HCT116 (cell line): ENCODE measurements at regions not wholly inside any gene's neighbourhood (a gene's known extent, or its start where the extent isn't known, plus 50 kb on each side); places are given as distances from the start of the nearest gene placed in this dataset.

Experiments
- ATAC-seq: fragments of 200-7000 bp; cut with Tn5 transposase; 2 replicates; pipeline ENCODE4 v1.9.1; 2020; ENCODE audit warnings: mild to moderate bottlenecking, moderate library complexity
- BruUV-seq: library from RNA; stranded (reverse); fragments of 400-500 nt; replicated peaks from 2 replicates; lab custom pipeline; 2021; lab: Mats Ljungman, UMichigan
- CTCF ChIA-PET: fragments of 300-600 bp; sonication (Branson Sonifier 250); formaldehyde crosslinking; loops from one replicate; lab custom pipeline; 2021; ENCODE audit warnings: antibody characterized with exemption; lab: Charles Lee
- POLR2A ChIA-PET: fragments of 300-600, 350-600 bp; sonication (Branson Sonifier 250); formaldehyde crosslinking; loops from one replicate; lab custom pipeline; 2021; ENCODE audit warnings: antibody characterized with exemption; lab: Charles Lee
- RAD21 ChIA-PET, 2 experiments: fragments of 300-600 bp; sonication (Branson Sonifier 250); formaldehyde crosslinking; loops; one replicate each; lab custom pipeline; 2023; ENCODE audit warnings: low total read pairs in 2 of 2; ENCODE audit not compliant: uncharacterized antibody in 2 of 2, unreplicated experiment in 2 of 2, low non-redundant PET in 1 of 2; lab: Charles Lee
- DNase-seq: peaks from one replicate; pipeline ENCODE4 v3.0.0-alpha.2; 2010; ENCODE audit warnings: low read depth, low spot score
- H2AFZ ChIP-seq: fragments of 200-600 bp; shearing (Covaris generic), sonication (generic); 2 replicates; pipeline ENCODE4 v1.6.1; 2017; ENCODE audit warnings: low read depth, mixed run types, mixed read lengths, antibody characterized with exemption, low read length; ENCODE audit not compliant: poor library complexity, severe bottlenecking
- H3K27ac ChIP-seq: 2 replicates; pipeline ENCODE4 v1.5.1; 2012; ENCODE audit warnings: low read depth, low read length
- H3K27me3 ChIP-seq: fragments of 200-600 bp; sonication (generic); 2 replicates; pipeline ENCODE4 v1.6.1; 2016; ENCODE audit warnings: mixed run types, low read length, mixed read lengths; ENCODE audit not compliant: insufficient read depth
- H3K36me3 ChIP-seq, 2 experiments: fragments of 200-500 bp in 1 of 2; fragments of 200-600 bp in 1 of 2; sonication (Bioruptor generic) in 1 of 2; sonication (generic) in 1 of 2; 2 replicates each; pipeline versions ENCODE4 v1.5.1 to v1.6.1; 2014 to 2016; ENCODE audit warnings: low read length in 2 of 2, inconsistent platforms in 1 of 2, mixed read lengths in 1 of 2, mixed run types in 1 of 2; ENCODE audit not compliant: insufficient read depth in 2 of 2, control insufficient read depth in 1 of 2
- H3K4me1 ChIP-seq, 2 experiments: fragments of 200-600 bp in 1 of 2; sonication (generic) in 1 of 2; 2 replicates each; pipeline versions ENCODE4 v1.5.1 to v1.6.1; 2012 to 2017; ENCODE audit warnings: low read length in 2 of 2, inconsistent platforms in 1 of 2, mild to moderate bottlenecking in 1 of 2, mixed read lengths in 1 of 2, mixed run types in 1 of 2, moderate library complexity in 1 of 2; ENCODE audit not compliant: insufficient read depth in 2 of 2, control insufficient read depth in 1 of 2
- H3K4me2 ChIP-seq: fragments of 200-600 bp; sonication (generic); 2 replicates; pipeline ENCODE4 v1.6.1; 2017; ENCODE audit warnings: mixed run types, low read length, mixed read lengths
- H3K4me3 ChIP-seq, 2 experiments: fragments of 200-600 bp in 1 of 2; sonication (generic) in 1 of 2; replicated peaks in 1 of 2; 2 replicates each; pipeline ENCODE4 v1.5.1; 2011 to 2016; ENCODE audit warnings: low read length in 2 of 2, control low read depth in 1 of 2, low read depth in 1 of 2, mild to moderate bottlenecking in 1 of 2, mixed read lengths in 1 of 2, mixed run types in 1 of 2
- H3K79me2 ChIP-seq: fragments of 200-600 bp; sonication (generic); 2 replicates; pipeline ENCODE4 v1.6.1; 2017; ENCODE audit warnings: mild to moderate bottlenecking, mixed run types, low read length, moderate library complexity, mixed read lengths; ENCODE audit not compliant: insufficient read depth
- H3K9ac ChIP-seq: fragments of 200-600 bp; sonication (generic); 2 replicates; pipeline ENCODE4 v1.6.1; 2016; ENCODE audit warnings: low read length, mixed read lengths
- H3K9me2 ChIP-seq: fragments of 200-600 bp; sonication (generic), shearing (Covaris generic); 2 replicates; pipeline ENCODE4 v1.6.1; 2017; ENCODE audit warnings: mixed run types, mild to moderate bottlenecking, moderate library complexity; ENCODE audit not compliant: insufficient read depth
- H3K9me3 ChIP-seq, 2 experiments: fragments of 200-500 bp in 1 of 2; fragments of 200-600 bp in 1 of 2; sonication (Bioruptor generic) in 1 of 2; sonication (generic) in 1 of 2; 2 replicates each; pipeline ENCODE4 v1.6.1; 2014 to 2017; ENCODE audit warnings: low read length in 2 of 2, mixed read lengths in 2 of 2, inconsistent platforms in 1 of 2, low read depth in 1 of 2, mild to moderate bottlenecking in 1 of 2, mixed run types in 1 of 2, moderate library complexity in 1 of 2; ENCODE audit not compliant: control insufficient read depth in 1 of 2, insufficient read depth in 1 of 2
- H4K20me1 ChIP-seq: fragments of 200-600 bp; sonication (generic), shearing (Covaris generic); 2 replicates; pipeline ENCODE4 v1.6.1; 2017; ENCODE audit warnings: mixed run types, mild to moderate bottlenecking, moderate library complexity; ENCODE audit not compliant: insufficient read depth
- ATF3 ChIP-seq: IDR thresholded peaks from 2 replicates; pipeline ENCODE4 v1.6.1; 2012
- CBX3 ChIP-seq: IDR thresholded peaks from 2 replicates; pipeline ENCODE4 v1.6.1; 2012; ENCODE audit warnings: low read depth
- EGR1 ChIP-seq: IDR thresholded peaks from 2 replicates; pipeline ENCODE4 v1.6.1; 2012; ENCODE audit warnings: low read depth
- ELF1 ChIP-seq: IDR thresholded peaks from 2 replicates; pipeline ENCODE4 v1.6.1; 2012; ENCODE audit warnings: low read depth, borderline replicate concordance
- EZH2phosphoT487 ChIP-seq: fragments of 200-600 bp; IDR thresholded peaks from 2 replicates; pipeline ENCODE4 v1.6.1; 2018; ENCODE audit warnings: antibody characterized with exemption, borderline replicate concordance
- POLR2AphosphoS5 ChIP-seq: IDR thresholded peaks from 2 replicates; pipeline ENCODE4 v1.6.1; 2011; ENCODE audit warnings: mild to moderate bottlenecking, low read depth, low read length, moderate library complexity
- SIN3A ChIP-seq: IDR thresholded peaks from 2 replicates; pipeline ENCODE4 v1.6.1; 2012; ENCODE audit warnings: low read depth
- SP1 ChIP-seq: IDR thresholded peaks from 2 replicates; pipeline ENCODE4 v1.6.1; 2012; ENCODE audit warnings: low read depth
- SRF ChIP-seq: IDR thresholded peaks from 2 replicates; pipeline ENCODE4 v1.6.1; 2012; ENCODE audit warnings: low read depth
- TCF7L2 ChIP-seq: IDR thresholded peaks from 2 replicates; pipeline ENCODE4 v1.7.0; 2011; ENCODE audit warnings: borderline replicate concordance, inconsistent platforms; ENCODE audit not compliant: insufficient read depth, insufficient read length; ENCODE audit errors: extremely low read depth
- YY1 ChIP-seq: IDR thresholded peaks from 2 replicates; pipeline ENCODE4 v1.6.1; 2011; ENCODE audit warnings: low read length, low read depth, moderate library complexity, mild to moderate bottlenecking; ENCODE audit not compliant: insufficient replicate concordance; ENCODE audit errors: extremely low read depth
- ZBTB33 ChIP-seq: IDR thresholded peaks from 2 replicates; pipeline ENCODE4 v1.6.1; 2011; ENCODE audit warnings: mild to moderate bottlenecking, low read length, moderate library complexity; ENCODE audit not compliant: insufficient replicate concordance; ENCODE audit errors: extremely low read depth
- ZFX ChIP-seq: fragments of 450-650 bp; IDR thresholded peaks from 2 replicates; pipeline ENCODE4 v1.6.1; 2017
- intact Hi-C: fragments of 100-400 bp; cut with micrococcal nuclease; formaldehyde crosslinking; loops from 2 replicates; pipeline ENCODE4 v1.10.0; 2022
- TF ChIP-seq, protein P1 (sequence below): IDR thresholded peaks from 2 replicates; pipeline ENCODE4 v1.6.1; 2012

- Histone ChIP-seq H3K27me3 (no peaks in the 10 kb centered on the region), H3K4me2 (no peak overlapping the region), H3K9me2 (no peaks in the 10 kb centered on the region), H3K27ac (no peak overlapping the region), H3K4me3 (no peak overlapping the region), H2AFZ (no peak overlapping the region), H4K20me1 (no peaks in the 10 kb centered on the region), H3K9me3 (no peaks in the 10 kb centered on the region), H3K4me1 (peaks cover 0 to 5% of the 10 kb centered on the region in 2 experiments; a peak in 1 of 4 replicates), H3K9ac (no peak overlapping the region), H3K36me3 (no peaks in the 10 kb centered on the region), H3K79me2 (no peaks in the 10 kb centered on the region)
- ATAC-seq = no peak
- ChIA-PET POLR2A (no interaction called here), CTCF (no interaction called here), RAD21 (no interaction called here)
- intact Hi-C loops = no loop called here
- no peak for TF ChIP-seq SIN3A
- TF ChIP-seq TCF7L2 = no peak
- TF ChIP-seq ZBTB33 = no peak
- no peak for TF ChIP-seq SP1
- TF ChIP-seq CBX3 = no peak
- TF ChIP-seq POLR2AphosphoS5 = no peak
- no peak for TF ChIP-seq YY1
- no peak for TF ChIP-seq ATF3
- no peak for TF ChIP-seq ELF1
- TF ChIP-seq ZFX = no peak
- no peak for TF ChIP-seq SRF
- no peak for TF ChIP-seq EGR1
- TF ChIP-seq, protein P1, sequence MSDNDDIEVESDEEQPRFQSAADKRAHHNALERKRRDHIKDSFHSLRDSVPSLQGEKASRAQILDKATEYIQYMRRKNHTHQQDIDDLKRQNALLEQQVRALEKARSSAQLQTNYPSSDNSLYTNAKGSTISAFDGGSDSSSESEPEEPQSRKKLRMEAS = no peak
- TF ChIP-seq EZH2phosphoT487 = no peak
- BruUV-seq = no TSS peak
- no peak for DNase-seq
These were observed 413.0 kb upstream of the TBL1XR1 start for GRCh38 chr3:177610262-177610661.
